GM12878 (cell line): ENCODE measurements at regions not wholly inside any gene's neighbourhood (a gene's known extent, or its start where the extent isn't known, plus 50 kb on each side); places are given as distances from the start of the nearest gene placed in this dataset.

Source experiments
- HDAC2 ChIP-seq: fragments of 200-600 bp; sonication (generic); IDR thresholded peaks from 2 replicates; pipeline ENCODE4 v1.6.1; 2017
- KDM1A ChIP-seq: fragments of 200-600 bp; sonication (generic); IDR thresholded peaks from 2 replicates; pipeline ENCODE4 v1.6.1; 2016; ENCODE audit warnings: borderline replicate concordance
- RAD21 ChIP-seq: IDR thresholded peaks from 2 replicates; pipeline ENCODE4 v1.6.1; 2011; ENCODE audit warnings: mild to moderate bottlenecking, low read depth, low read length, moderate library complexity; ENCODE audit not compliant: insufficient read depth
- TF ChIP-seq, protein P1 (sequence below), 3 experiments: IDR thresholded peaks in 2 of 3; conservative IDR thresholded peaks in 1 of 3; 2 replicates each; pipeline ENCODE4 v1.5.1; 2011; ENCODE audit warnings: low read depth in 3 of 3, low read length in 3 of 3, mild to moderate bottlenecking in 3 of 3, control low read depth in 2 of 3, moderate library complexity in 2 of 3, inconsistent platforms in 1 of 3, mixed read lengths in 1 of 3; ENCODE audit not compliant: control insufficient read depth in 2 of 3, insufficient read depth in 1 of 3; ENCODE audit errors: extremely low read depth in 1 of 3
- TF ChIP-seq, protein P2 (sequence below): IDR thresholded peaks from 2 replicates; pipeline ENCODE4 v1.6.1; 2012; ENCODE audit warnings: low read depth, low read length, improper control_type of control experiment

DNA sequence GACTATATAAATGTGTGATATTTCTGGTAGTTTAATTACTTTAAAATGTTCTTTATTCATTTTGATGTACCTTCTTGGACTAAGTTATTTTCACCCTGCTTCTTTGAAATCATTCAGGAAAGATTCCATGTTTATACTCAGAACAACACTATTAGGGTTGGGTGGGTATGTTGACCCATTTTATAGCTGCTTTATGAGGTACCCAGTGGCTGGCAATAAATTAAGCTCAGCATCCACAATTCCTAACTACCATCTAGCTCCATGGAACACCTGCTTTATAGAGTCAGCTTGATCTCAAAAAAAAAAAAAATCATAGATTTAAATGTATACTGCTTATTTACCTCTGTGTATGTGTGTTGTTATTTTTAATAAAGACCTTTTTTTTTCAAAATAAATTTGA, 78.9 kb upstream of the ZNF91 start:
- TF ChIP-seq, protein P1, sequence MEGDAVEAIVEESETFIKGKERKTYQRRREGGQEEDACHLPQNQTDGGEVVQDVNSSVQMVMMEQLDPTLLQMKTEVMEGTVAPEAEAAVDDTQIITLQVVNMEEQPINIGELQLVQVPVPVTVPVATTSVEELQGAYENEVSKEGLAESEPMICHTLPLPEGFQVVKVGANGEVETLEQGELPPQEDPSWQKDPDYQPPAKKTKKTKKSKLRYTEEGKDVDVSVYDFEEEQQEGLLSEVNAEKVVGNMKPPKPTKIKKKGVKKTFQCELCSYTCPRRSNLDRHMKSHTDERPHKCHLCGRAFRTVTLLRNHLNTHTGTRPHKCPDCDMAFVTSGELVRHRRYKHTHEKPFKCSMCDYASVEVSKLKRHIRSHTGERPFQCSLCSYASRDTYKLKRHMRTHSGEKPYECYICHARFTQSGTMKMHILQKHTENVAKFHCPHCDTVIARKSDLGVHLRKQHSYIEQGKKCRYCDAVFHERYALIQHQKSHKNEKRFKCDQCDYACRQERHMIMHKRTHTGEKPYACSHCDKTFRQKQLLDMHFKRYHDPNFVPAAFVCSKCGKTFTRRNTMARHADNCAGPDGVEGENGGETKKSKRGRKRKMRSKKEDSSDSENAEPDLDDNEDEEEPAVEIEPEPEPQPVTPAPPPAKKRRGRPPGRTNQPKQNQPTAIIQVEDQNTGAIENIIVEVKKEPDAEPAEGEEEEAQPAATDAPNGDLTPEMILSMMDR (IDR thresholded peaks at IDR 0.05 in 2 of 3, conservative IDR thresholded peaks at IDR 0.05 in 1 of 3; ENCODE audit: control insufficient read depth in 2 of 3, extremely low read depth in 1 of 3, insufficient read depth in 1 of 3, low read depth in 3 of 3, low read length in 3 of 3) = no peak
- TF ChIP-seq HDAC2 (no peak), KDM1A (no peak), RAD21 (no peak)
- TF ChIP-seq, protein P2, sequence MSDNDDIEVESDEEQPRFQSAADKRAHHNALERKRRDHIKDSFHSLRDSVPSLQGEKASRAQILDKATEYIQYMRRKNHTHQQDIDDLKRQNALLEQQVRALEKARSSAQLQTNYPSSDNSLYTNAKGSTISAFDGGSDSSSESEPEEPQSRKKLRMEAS = no peak
